ENCODE measurements at regions not wholly inside any gene's neighbourhood (a gene's known extent, or its start where the extent isn't known, plus 50 kb on each side); places are given as distances from the start of the nearest gene placed in this dataset.

GRCh38 chr3:132253262-132253878, 63.8 kb upstream of the ACP3 start:
- Mint-ChIP-seq H3K27me3 (ENCODE audit: low read depth) (peaks cover 14% of the 10 kb centered on the region), H3K9me3 (no peaks in the 10 kb centered on the region), H3K4me1 (ENCODE audit: low read depth) (no peaks in the 10 kb centered on the region), H3K4me3 (no peak overlapping the region), H3K27ac (no peak overlapping the region), H3K36me3 (ENCODE audit: insufficient read depth in 2 of 2) (no peaks in the 10 kb centered on the region)
- peak; percentile 2 to 8 for DNase-seq
- no peak for ATAC-seq (replicated peaks in 1 of 2)

- no peak overlapping the region for H3K27ac Mint-ChIP-seq
- no peaks in the 10 kb centered on the region for H3K4me1 Mint-ChIP-seq (ENCODE audit: low read depth)
- no peaks in the 10 kb centered on the region for H3K36me3 Mint-ChIP-seq (ENCODE audit: insufficient read depth in 2 of 2)
- no peak for DNase-seq
- H3K4me3 Mint-ChIP-seq: no peak overlapping the region
- peaks cover 14% of the 10 kb centered on the region for H3K27me3 Mint-ChIP-seq (ENCODE audit: low read depth)
- no peak for ATAC-seq (replicated peaks in 1 of 2)
- no peaks in the 10 kb centered on the region for H3K9me3 Mint-ChIP-seq
Observed at GRCh38 chr3:132254076-132254755, 63.0 kb upstream of the ACP3 start.

GRCh38 chr3:132255041-132255745, 62.0 kb upstream of the ACP3 start:
- ATAC-seq (replicated peaks in 1 of 2) (no peak), DNase-seq (no peak)
- no peaks in the 10 kb centered on the region for H3K9me3 Mint-ChIP-seq
- H3K27ac Mint-ChIP-seq: no peak overlapping the region
- no peaks in the 10 kb centered on the region for H3K36me3 Mint-ChIP-seq (ENCODE audit: insufficient read depth in 2 of 2)
- H3K4me3 Mint-ChIP-seq: no peak overlapping the region
- H3K27me3 Mint-ChIP-seq (ENCODE audit: low read depth): peaks cover 14% of the 10 kb centered on the region
- no peaks in the 10 kb centered on the region for H3K4me1 Mint-ChIP-seq (ENCODE audit: low read depth)

DNA sequence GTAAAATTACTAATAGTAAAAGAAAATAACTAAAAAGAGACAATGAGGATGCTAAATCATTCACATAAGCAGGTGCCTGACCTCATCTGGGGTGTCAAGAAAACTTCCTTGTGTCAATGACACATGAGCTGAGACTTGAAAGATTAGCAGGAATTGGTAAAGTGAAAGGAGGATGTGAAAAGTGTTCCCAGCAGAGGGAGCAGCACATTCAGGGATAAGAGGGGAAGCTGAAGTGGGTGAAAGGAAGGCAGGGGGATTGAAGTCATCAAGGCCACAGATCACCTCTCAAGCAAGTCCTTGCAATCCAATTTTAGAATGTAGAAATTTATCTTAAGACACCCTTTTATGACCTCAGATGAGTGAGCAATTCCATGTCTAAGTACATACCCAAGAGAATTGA, 60.2 kb upstream of the ACP3 start:
- no peak overlapping the region for H3K27ac Mint-ChIP-seq
- peaks cover 9% of the 10 kb centered on the region for H3K27me3 Mint-ChIP-seq (ENCODE audit: low read depth)
- no peaks in the 10 kb centered on the region for H3K36me3 Mint-ChIP-seq (ENCODE audit: insufficient read depth in 2 of 2)
- DNase-seq (no peak), ATAC-seq (replicated peaks in 1 of 2) (no peak)
- no peaks in the 10 kb centered on the region for H3K4me1 Mint-ChIP-seq (ENCODE audit: low read depth)
- no peak overlapping the region for H3K4me3 Mint-ChIP-seq
- no peaks in the 10 kb centered on the region for H3K9me3 Mint-ChIP-seq

- H3K4me1 Mint-ChIP-seq (ENCODE audit: low read depth): no peaks in the 10 kb centered on the region
- no peaks in the 10 kb centered on the region for H3K36me3 Mint-ChIP-seq (ENCODE audit: insufficient read depth in 2 of 2)
- no peaks in the 10 kb centered on the region for H3K9me3 Mint-ChIP-seq
- DNase-seq (no peak), ATAC-seq (replicated peaks in 1 of 2) (no peak)
- peaks cover 17% of the 10 kb centered on the region for H3K27me3 Mint-ChIP-seq (ENCODE audit: low read depth)
- no peak overlapping the region for H3K27ac Mint-ChIP-seq
- no peak overlapping the region for H3K4me3 Mint-ChIP-seq
Observed at GRCh38 chr3:132261506-132261905, 55.7 kb upstream of the ACP3 start.

GRCh38 chr3:132262305-132262704, 54.9 kb upstream of the ACP3 start:
- Mint-ChIP-seq H3K36me3 (ENCODE audit: insufficient read depth in 2 of 2) (no peaks in the 10 kb centered on the region), H3K4me3 (no peak overlapping the region), H3K27ac (no peak overlapping the region), H3K27me3 (ENCODE audit: low read depth) (peaks cover 12% of the 10 kb centered on the region), H3K9me3 (no peaks in the 10 kb centered on the region), H3K4me1 (ENCODE audit: low read depth) (no peaks in the 10 kb centered on the region)
- ATAC-seq (replicated peaks in 1 of 2) (no peak), DNase-seq (no peak)

- Mint-ChIP-seq H3K36me3 (ENCODE audit: insufficient read depth in 2 of 2) (no peaks in the 10 kb centered on the region), H3K27me3 (ENCODE audit: low read depth) (peaks cover 8% of the 10 kb centered on the region), H3K4me1 (ENCODE audit: low read depth) (no peaks in the 10 kb centered on the region), H3K9me3 (no peaks in the 10 kb centered on the region), H3K4me3 (no peak overlapping the region), H3K27ac (no peak overlapping the region)
- no peak for ATAC-seq (replicated peaks in 1 of 2)
- no peak for DNase-seq
Observed at GRCh38 chr3:132262956-132263355, 54.3 kb upstream of the ACP3 start.

DNA sequence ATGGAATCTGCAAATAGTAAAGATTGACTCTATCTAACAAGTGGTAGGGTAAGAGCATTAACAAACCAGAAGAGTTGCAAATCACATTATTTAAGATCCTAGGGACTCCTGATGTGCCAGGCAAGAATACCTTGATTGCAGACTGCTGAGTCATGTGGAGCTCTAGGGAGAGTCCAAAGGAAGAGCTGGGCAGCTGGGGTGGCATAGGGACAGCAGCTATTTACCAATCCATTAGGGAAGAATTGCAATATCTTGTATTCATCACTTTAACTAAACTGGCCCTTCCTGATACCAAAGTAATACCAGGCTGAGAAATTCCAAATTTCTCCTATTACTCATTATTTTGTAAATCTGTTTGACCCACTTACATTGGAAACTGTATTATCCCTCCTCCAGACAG, 52.2 kb upstream of the ACP3 start:
- Mint-ChIP-seq H3K36me3 (ENCODE audit: insufficient read depth in 2 of 2) (no peaks in the 10 kb centered on the region), H3K27me3 (ENCODE audit: low read depth) (peaks cover 8% of the 10 kb centered on the region), H3K9me3 (no peaks in the 10 kb centered on the region), H3K4me3 (no peak overlapping the region), H3K27ac (no peak overlapping the region), H3K4me1 (ENCODE audit: low read depth) (no peaks in the 10 kb centered on the region)
- ATAC-seq (replicated peaks in 1 of 2) (no peak), DNase-seq (no peak)

DNA sequence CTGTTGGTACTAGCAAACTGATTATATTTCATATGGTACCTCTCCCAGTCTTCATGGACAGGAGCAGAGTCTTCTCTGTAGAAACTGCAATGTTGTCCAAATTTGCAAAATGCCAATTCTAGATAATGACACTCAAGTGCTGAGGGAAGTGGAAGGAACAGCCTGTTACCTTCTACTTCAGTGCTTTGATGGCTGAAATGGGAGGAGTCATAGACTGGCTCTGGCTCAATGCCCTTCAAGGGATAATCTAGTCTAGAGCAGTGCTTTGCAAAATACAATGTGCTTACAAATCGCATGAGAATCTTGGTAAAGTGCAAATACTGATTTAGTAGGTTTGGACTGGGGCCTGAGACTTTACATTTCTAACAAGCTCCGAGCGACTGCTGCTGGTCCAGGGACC, 51.7 kb upstream of the ACP3 start:
- Mint-ChIP-seq H3K4me1 (ENCODE audit: low read depth) (no peaks in the 10 kb centered on the region), H3K27me3 (ENCODE audit: low read depth) (peaks cover 8% of the 10 kb centered on the region), H3K27ac (no peak overlapping the region), H3K4me3 (no peak overlapping the region), H3K36me3 (ENCODE audit: insufficient read depth in 2 of 2) (no peaks in the 10 kb centered on the region), H3K9me3 (no peaks in the 10 kb centered on the region)
- DNase-seq (no peak), ATAC-seq (replicated peaks in 1 of 2) (no peak)

GRCh38 chr3:132267391-132267993, 49.7 kb upstream of the ACP3 start:
- no peaks in the 10 kb centered on the region for H3K4me1 Mint-ChIP-seq (ENCODE audit: low read depth)
- H3K4me3 Mint-ChIP-seq: no peak overlapping the region
- no peak overlapping the region for H3K27ac Mint-ChIP-seq
- no peaks in the 10 kb centered on the region for H3K9me3 Mint-ChIP-seq
- DNase-seq: no peak
- H3K36me3 Mint-ChIP-seq (ENCODE audit: insufficient read depth in 2 of 2): no peaks in the 10 kb centered on the region
- peaks cover 8% of the 10 kb centered on the region for H3K27me3 Mint-ChIP-seq (ENCODE audit: low read depth)
- no peak for ATAC-seq (replicated peaks in 1 of 2)
